SH-SY5Y (cell line): ENCODE measurements at regions not wholly inside any gene's neighbourhood (a gene's known extent, or its start where the extent isn't known, plus 50 kb on each side); places are given as distances from the start of the nearest gene placed in this dataset.

Source experiments
- GATA2 ChIP-seq: IDR thresholded peaks from 2 replicates; pipeline ENCODE4 v1.6.1; 2011; ENCODE audit warnings: mild to moderate bottlenecking, low read depth, low read length
- GATA3 ChIP-seq: IDR thresholded peaks from 2 replicates; pipeline ENCODE4 v1.6.1; 2011; ENCODE audit warnings: low read depth, mild to moderate bottlenecking, low read length, moderate library complexity

- TF ChIP-seq GATA2 (no peak), GATA3 (no peak)
These were observed 59.0 kb upstream of the KLF4 start for GRCh38 chr9:107548298-107549142.
